GM18951 (cell line): ENCODE measurements at regions not wholly inside any gene's neighbourhood (a gene's known extent, or its start where the extent isn't known, plus 50 kb on each side); places are given as distances from the start of the nearest gene placed in this dataset.

Experiments
- POLR2A ChIP-seq: IDR thresholded peaks from 4 replicates; pipeline ENCODE4 v1.6.1; 2011; ENCODE audit warnings: mild to moderate bottlenecking; ENCODE audit not compliant: insufficient read length, insufficient read depth; ENCODE audit errors: extremely low read depth
- in situ Hi-C: fragments of 300-500 bp; cut with MboI; formaldehyde crosslinking; loops from one replicate; pipeline ENCODE4 v1.12.0; 2022; ENCODE audit warnings: low sequenced_read_pairs, mixed read lengths, inconsistent platforms; ENCODE audit not compliant: unreplicated experiment

GRCh38 chr20:60372822-60373221 lies 414.6 kb downstream of the CDH26 start:
- in situ Hi-C loops = no loop called here

GRCh38 chr20:60378620-60379019 lies 420.4 kb downstream of the CDH26 start:
- in situ Hi-C loops = no loop called here
- TF ChIP-seq POLR2A = no peak

More at GRCh38 chr20:60372822-60373221, 414.6 kb downstream of the CDH26 start:
- no peak for TF ChIP-seq POLR2A

GRCh38 chr20:60381643-60382400 lies 423.6 kb downstream of the CDH26 start:
- in situ Hi-C loops = no loop called here
- TF ChIP-seq POLR2A = no peak

GRCh38 chr20:60389441-60389840 lies 431.2 kb downstream of the CDH26 start:
- TF ChIP-seq POLR2A = no peak
- in situ Hi-C loops = no loop called here

- in situ Hi-C loops = no loop called here
Observed at GRCh38 chr20:60389882-60390281, 431.7 kb downstream of the CDH26 start.

GRCh38 chr20:60395991-60396390 lies 437.8 kb downstream of the CDH26 start:
- no peak for TF ChIP-seq POLR2A
- in situ Hi-C loops = no loop called here

More at GRCh38 chr20:60389882-60390281, 431.7 kb downstream of the CDH26 start:
- no peak for TF ChIP-seq POLR2A

GRCh38 chr20:60400567-60400966 lies 442.3 kb downstream of the CDH26 start:
- no peak for TF ChIP-seq POLR2A
- in situ Hi-C loops = no loop called here

- in situ Hi-C loops = no loop called here
- TF ChIP-seq POLR2A = no peak
Observed at GRCh38 chr20:60402189-60403058, 444.2 kb downstream of the CDH26 start.

- TF ChIP-seq POLR2A = no peak
- in situ Hi-C loops = no loop called here
Observed at GRCh38 chr20:60403105-60403741, 445.0 kb downstream of the CDH26 start.

- TF ChIP-seq POLR2A = no peak
- in situ Hi-C loops = no loop called here
Observed at GRCh38 chr20:60407011-60407771, 449.0 kb downstream of the CDH26 start.

GRCh38 chr20:60407938-60408337 lies 449.7 kb downstream of the CDH26 start:
- in situ Hi-C loops = no loop called here

GRCh38 chr20:60408435-60408834 lies 450.2 kb downstream of the CDH26 start:
- in situ Hi-C loops = no loop called here
- no peak for TF ChIP-seq POLR2A

More at GRCh38 chr20:60407938-60408337, 449.7 kb downstream of the CDH26 start:
- TF ChIP-seq POLR2A = no peak
